Colonic mucosa (tissue), 4 donors: ENCODE measurements at regions not wholly inside any gene's neighbourhood (a gene's known extent, or its start where the extent isn't known, plus 50 kb on each side); places are given as distances from the start of the nearest gene placed in this dataset.

ENCODE experiments used
- DNase-seq: peaks from one replicate; pipeline ENCODE4 v3.0.0-alpha.2; 2020
- H3K27ac ChIP-seq: fragments of 200-600 bp; one replicate; pipeline ENCODE4 v1.8.0; 2021
- H3K27me3 ChIP-seq: fragments of 200-600 bp; one replicate; pipeline ENCODE4 v1.8.0; 2021
- H3K36me3 ChIP-seq: fragments of 200-600 bp; one replicate; pipeline ENCODE4 v1.8.0; 2021
- H3K4me1 ChIP-seq: fragments of 200-600 bp; one replicate; pipeline ENCODE4 v1.8.0; 2021; ENCODE audit warnings: mild to moderate bottlenecking
- H3K4me3 ChIP-seq: fragments of 200-600 bp; one replicate; pipeline ENCODE4 v1.8.0; 2021
- H3K9ac ChIP-seq, 2 donors: one replicate each; pipeline ENCODE4 v1.7.0; 2013; ENCODE audit warnings: control low read depth in 2 of 2, low read depth in 2 of 2, low read length in 2 of 2
- H3K9me3 ChIP-seq: fragments of 200-600 bp; one replicate; pipeline ENCODE4 v1.8.0; 2021
- CTCF ChIP-seq: fragments of 200-600 bp; IDR thresholded peaks from one replicate; pipeline ENCODE4 v1.8.0; 2022; ENCODE audit warnings: antibody characterized with exemption, mild to moderate bottlenecking
- intact Hi-C: fragments of 100-400 bp; cut with DNase I; formaldehyde crosslinking; loops from one replicate; pipeline ENCODE4 v1.14.1; 2022
- donor health status: healthy.
- donor health status: DM: no; HTN: no; CAD: no.
- donor health status: DM: no; HTN: no; CAD: no.

- Histone ChIP-seq H3K27me3 (no peaks in the 10 kb centered on the region), H3K4me3 (no peak overlapping the region), H3K36me3 (no peaks in the 10 kb centered on the region), H3K4me1 (no peaks in the 10 kb centered on the region), H3K9me3 (no peaks in the 10 kb centered on the region), H3K27ac (no peak overlapping the region), H3K9ac (no peak overlapping the region)
- no peak for DNase-seq
- no peak for TF ChIP-seq CTCF
- intact Hi-C loops: no loop called here
Observed at GRCh38 chr1:58293388-58293787, 253.1 kb downstream of the OMA1 start.

- Histone ChIP-seq H3K27ac (no peak overlapping the region), H3K4me3 (no peak overlapping the region), H3K27me3 (no peaks in the 10 kb centered on the region), H3K9me3 (no peaks in the 10 kb centered on the region), H3K9ac (no peak overlapping the region), H3K4me1 (no peaks in the 10 kb centered on the region), H3K36me3 (no peaks in the 10 kb centered on the region)
- intact Hi-C loops: no loop called here
- DNase-seq: no peak
- TF ChIP-seq CTCF: no peak
Observed at GRCh38 chr1:58290685-58291372, 255.7 kb downstream of the OMA1 start.

GRCh38 chr1:58288624-58289142 is 257.8 kb downstream of the OMA1 start:
- H3K36me3 ChIP-seq: no peaks in the 10 kb centered on the region
- H3K27me3 ChIP-seq: no peaks in the 10 kb centered on the region
- no peak for DNase-seq
- no peak overlapping the region for H3K9ac ChIP-seq
- no peak overlapping the region for H3K27ac ChIP-seq
- H3K9me3 ChIP-seq: no peaks in the 10 kb centered on the region
- H3K4me3 ChIP-seq: no peak overlapping the region
- no peak for TF ChIP-seq CTCF
- H3K4me1 ChIP-seq: no peaks in the 10 kb centered on the region
- intact Hi-C loops: no loop called here

- Histone ChIP-seq H3K27me3 (no peaks in the 10 kb centered on the region), H3K36me3 (no peaks in the 10 kb centered on the region), H3K4me1 (no peaks in the 10 kb centered on the region), H3K4me3 (no peak overlapping the region), H3K9ac (no peak overlapping the region), H3K9me3 (no peaks in the 10 kb centered on the region), H3K27ac (no peak overlapping the region)
- no peak for TF ChIP-seq CTCF
- DNase-seq: no peak
- intact Hi-C loops: no loop called here
Observed at GRCh38 chr1:58287894-58288623, 258.5 kb downstream of the OMA1 start.

- H3K9ac ChIP-seq: no peak overlapping the region
- H3K27ac ChIP-seq: no peak overlapping the region
- intact Hi-C loops: no loop called here
- H3K4me3 ChIP-seq: no peak overlapping the region
- H3K36me3 ChIP-seq: no peaks in the 10 kb centered on the region
- no peak for DNase-seq
- no peak for TF ChIP-seq CTCF
- no peaks in the 10 kb centered on the region for H3K27me3 ChIP-seq
- H3K9me3 ChIP-seq: no peaks in the 10 kb centered on the region
- H3K4me1 ChIP-seq: no peaks in the 10 kb centered on the region
Observed at GRCh38 chr1:58284225-58284510, 262.4 kb downstream of the OMA1 start.
